IPS-NIHi7 (cell line): ENCODE measurements at regions not wholly inside any gene's neighbourhood (a gene's known extent, or its start where the extent isn't known, plus 50 kb on each side); places are given as distances from the start of the nearest gene placed in this dataset.
"Not testable (repeated sequence)": the region's sequence is repeated elsewhere in the genome, so short reads cannot be mapped to it uniquely, and the experiment has no call there.

ENCODE experiments used
- DNase-seq: peaks from one replicate; pipeline ENCODE4 v3.0.0; 2012; ENCODE audit warnings: mixed read lengths; ENCODE audit errors: extremely low spot score

- DNase-seq = no peak
Measured at GRCh38 chr2:161480123-161480522, 64.0 kb downstream of the TBR1 start.

DNA sequence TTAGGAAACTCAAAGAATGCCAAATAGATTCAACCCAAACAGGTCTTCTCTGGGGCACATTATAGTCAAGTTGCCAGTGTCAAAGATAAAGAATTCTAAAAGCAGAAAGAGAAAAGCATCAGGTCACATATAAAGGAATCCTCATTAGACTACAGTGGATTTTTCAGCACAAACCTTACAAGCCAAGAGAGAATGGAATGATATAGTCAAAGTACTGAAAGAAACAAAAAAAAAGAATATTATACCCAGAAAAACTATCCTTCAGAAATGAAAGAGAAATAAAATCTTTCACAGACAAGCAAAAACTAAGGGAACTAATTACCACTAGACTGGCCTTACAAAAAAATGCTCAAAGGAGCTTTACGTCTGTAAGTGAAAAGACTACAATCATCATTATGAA lies 65.5 kb downstream of the TBR1 start:
- no peak for DNase-seq

GRCh38 chr2:161484061-161484460 lies 68.0 kb downstream of the TBR1 start:
- DNase-seq = no peak

DNA sequence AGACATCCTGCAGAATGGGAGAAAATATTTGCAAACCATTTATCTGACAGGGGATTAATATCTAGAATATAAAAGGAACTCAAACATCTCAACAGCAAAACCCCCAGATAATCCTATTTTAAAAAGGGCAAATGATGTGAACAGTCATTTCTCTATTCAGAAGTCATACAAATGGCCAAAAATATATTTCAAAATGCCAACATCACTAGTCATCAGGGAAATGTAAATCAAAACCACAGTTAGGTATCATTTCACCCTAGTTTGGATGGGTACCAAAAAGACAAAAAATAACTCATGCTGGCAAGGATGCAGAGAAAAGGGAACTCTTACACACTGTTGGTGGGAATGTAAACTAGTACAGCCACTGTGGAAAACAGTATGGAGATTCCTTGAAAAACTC lies 70.0 kb downstream of the TBR1 start:
- no peak for DNase-seq

DNA sequence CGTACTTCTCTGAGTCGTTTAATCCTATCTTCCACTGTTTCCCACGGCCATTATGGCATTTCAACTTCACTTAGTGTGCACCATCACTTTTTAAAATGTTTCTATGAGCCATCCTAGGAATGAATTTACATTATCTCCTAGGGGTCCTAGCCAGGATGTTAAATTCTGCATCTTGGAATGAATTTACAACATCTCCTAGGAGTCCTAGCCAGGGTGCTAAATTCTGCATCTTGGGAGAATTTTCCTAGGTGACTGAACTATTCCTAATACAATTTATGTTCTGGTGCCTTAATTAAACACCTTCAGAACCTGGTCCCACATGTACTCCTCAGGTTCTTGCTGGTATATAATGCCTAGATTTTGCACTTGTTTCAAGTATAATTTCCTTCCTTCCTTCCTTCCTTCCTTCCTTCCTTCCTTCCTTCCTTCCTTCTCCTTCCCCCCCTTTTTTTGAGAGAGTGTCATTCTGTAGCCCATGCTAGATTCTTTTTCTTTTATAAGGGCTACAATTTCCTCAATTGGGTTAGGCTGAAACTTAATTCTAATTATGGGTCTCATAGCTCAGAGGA lies 72.1 kb downstream of the TBR1 start:
- no peak for DNase-seq

DNA sequence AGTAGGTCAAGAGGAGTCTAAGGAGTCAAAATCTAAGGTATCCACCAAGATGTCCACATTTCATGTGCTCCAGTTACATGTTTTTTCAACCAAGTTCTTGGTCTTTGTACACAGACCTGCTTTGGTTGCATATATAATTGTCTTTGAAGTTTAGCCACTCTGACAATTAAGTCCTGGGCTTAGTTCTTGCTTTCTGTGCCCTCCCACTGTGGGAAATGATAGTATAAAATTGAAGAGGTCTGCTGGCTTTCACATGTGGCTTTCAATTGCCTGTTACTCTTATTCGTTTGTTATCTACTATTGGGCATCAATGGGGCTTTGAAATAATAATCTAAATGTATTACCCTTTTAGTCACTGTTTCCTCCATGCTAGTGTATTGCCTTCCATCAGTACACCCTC lies 72.8 kb downstream of the TBR1 start:
- no peak for DNase-seq

- DNase-seq = not testable (repeated sequence)
Measured at GRCh38 chr2:161500892-161501610, 85.0 kb downstream of the TBR1 start.

GRCh38 chr2:161502279-161502678 lies 86.2 kb downstream of the TBR1 start:
- not testable (repeated sequence) for DNase-seq

- DNase-seq = not testable (repeated sequence)
Measured at GRCh38 chr2:161504628-161505289, 88.7 kb downstream of the TBR1 start.

- not testable (repeated sequence) for DNase-seq
Measured at GRCh38 chr2:161505466-161505865, 89.4 kb downstream of the TBR1 start.

- DNase-seq = not testable (repeated sequence)
Measured at GRCh38 chr2:161513295-161514032, 97.4 kb downstream of the TBR1 start.

- no peak for DNase-seq
Measured at GRCh38 chr2:161522796-161523195, 101.4 kb upstream of the SLC4A10 start.

DNA sequence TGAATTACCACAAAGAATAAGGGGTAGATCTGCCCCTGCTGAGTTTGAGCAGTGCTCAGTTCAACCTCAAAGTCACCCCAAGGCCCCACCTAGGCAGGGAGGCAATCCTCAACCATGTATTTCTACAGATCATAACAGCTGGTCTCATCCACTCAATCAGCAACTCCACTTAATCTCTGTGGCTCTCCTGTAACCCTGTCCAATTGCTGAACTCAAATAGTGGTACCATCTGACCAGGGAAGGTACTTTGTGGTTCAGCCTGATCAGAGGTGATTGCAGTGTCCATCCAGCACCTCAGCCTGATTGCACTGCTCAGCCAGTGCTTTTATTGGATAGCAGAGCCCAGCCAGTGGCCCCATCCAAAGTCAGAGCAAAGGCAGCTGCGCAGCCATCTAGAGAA lies 91.0 kb upstream of the SLC4A10 start:
- DNase-seq = no peak

DNA sequence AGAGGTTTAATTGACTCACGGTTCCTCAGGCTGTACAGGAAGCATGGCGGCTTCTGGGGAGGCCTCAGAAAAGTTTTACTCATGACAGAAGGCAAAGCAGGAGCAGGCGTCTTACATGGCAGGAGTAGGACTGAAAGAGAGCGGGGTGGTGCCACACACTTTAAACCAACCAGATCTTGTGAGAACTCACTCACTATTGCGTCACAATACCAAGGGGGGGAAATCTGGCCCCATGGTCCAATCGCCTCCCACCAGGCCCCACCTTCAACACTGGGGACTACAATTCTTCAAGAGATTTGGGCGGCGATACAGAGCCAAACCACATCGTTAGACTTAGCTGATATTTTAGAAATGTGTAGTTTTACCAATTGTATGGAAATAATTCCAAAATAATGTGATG lies 77.6 kb upstream of the SLC4A10 start:
- DNase-seq = no peak

DNA sequence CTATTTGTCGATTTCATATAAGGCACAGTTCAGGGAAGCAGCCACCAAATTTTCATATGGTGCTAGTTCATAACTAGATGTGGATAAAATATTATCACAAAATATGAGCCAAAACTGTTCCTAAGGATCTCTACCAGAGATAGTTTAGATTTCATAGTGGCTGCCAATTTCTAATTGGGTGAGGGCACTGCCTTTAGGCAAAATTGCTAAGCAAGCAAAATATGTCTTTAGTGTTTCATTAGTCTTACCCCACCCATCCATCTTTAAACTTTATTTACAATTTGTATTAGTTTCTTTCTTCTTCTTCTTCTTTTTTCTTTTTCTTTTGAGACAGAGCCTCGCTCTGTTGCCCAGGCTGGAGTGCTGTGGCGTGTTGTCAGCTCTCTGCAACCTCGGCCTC lies 77.1 kb upstream of the SLC4A10 start:
- DNase-seq = no peak

DNA sequence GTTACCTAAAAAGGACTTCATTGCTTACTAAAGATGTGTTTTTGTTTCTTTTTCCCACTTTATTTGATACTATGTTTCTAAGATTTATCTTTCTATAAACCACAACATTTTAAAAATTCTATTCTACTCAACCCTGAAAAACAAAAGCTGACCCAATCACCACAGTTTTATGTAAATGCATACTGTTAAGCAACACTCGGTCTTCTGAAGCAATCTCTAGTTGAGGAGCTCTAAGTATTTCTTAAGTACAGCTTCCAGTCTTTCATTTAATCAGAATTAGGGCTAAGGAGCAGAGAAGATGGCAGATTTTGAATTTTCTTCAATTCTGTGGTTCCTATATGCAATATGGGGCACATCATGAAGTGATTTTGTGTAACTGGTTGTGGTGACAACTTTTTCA lies 72.2 kb upstream of the SLC4A10 start:
- DNase-seq = no peak

- no peak for DNase-seq
Measured at GRCh38 chr2:161555826-161556225, 68.4 kb upstream of the SLC4A10 start.

DNA sequence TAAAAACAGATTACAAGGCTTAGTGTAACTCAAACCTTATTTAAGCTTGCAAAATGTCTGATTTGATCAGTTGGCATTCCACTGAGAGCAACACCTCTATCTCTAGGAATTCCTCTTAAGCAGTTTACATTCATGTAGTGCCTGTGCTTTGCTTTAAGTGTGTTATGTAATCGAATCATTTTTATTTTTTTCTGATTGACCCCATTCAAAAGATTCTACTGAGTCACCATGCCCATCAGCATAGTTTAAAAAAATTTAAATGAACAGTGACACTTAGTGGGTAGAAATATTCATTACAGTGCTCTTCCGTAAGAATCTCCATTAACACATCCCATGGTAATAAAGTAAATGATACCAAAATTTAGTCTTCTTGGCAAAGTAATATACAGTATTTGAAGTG lies 67.8 kb upstream of the SLC4A10 start:
- no peak for DNase-seq

DNA sequence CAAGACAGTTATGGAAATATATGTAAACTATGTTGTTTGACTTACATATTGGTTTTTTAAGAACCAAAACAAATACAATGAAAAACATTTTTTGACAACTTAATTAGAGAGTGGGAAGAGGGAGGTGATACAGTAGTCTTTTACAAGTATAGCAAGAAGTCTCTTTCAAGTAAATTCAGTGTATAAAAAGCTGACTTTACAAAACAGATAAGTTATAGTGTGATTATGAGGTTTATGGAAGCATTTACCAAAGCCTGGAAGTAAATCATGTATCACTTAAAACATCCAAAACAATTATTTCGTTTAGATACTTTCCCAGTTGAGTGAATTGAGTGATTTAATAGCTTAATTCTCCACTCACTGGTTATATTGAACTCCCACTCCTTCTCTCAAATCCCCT lies 66.7 kb upstream of the SLC4A10 start:
- DNase-seq = no peak

DNA sequence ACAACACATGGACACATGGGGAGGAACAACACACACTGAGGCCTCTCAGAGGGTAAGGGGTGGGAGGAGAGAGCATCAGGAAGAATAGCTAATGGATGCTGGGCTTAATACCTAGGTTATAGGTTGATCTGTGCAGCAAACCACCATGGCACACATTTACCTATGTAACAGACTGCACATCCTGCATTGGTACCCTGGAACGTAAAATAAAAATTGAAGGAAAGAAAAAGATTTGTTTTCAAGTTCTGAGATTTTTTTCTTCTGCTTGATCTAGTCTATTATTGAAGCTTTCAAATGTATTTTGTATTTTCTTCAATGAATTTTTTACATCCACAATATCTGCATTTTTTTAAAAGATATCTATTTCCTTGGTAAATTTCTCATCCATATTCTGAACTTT lies 59.3 kb upstream of the SLC4A10 start:
- DNase-seq = no peak

DNA sequence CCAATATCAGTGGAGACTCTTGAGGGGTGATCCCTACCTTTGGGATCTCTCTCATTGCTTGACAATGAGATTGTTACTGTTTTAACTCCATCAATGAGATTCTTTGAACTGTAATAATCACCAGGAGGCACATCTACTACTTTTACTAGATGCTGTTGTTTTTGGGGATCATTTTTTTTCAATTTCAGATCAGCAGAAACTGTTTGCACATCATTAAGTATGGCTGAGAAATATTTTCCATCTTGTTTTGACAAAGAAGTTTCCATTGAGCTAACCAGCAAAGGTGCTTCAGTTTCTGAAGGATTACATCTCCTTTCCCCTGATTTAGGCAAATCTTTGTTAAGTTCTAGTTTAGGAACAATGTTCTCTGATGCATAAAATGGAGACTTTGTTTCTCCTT lies 54.8 kb upstream of the SLC4A10 start:
- DNase-seq = no peak

- DNase-seq = peak; percentile 34
Measured at GRCh38 chr2:161570424-161571050, 53.7 kb upstream of the SLC4A10 start.
